DND-41 (cell line): ENCODE measurements at regions not wholly inside any gene's neighbourhood (a gene's known extent, or its start where the extent isn't known, plus 50 kb on each side); places are given as distances from the start of the nearest gene placed in this dataset.
"Not testable (repeated sequence)": the region's sequence is repeated elsewhere in the genome, so short reads cannot be mapped to it uniquely, and the experiment has no call there.

Experiments used
- EZH2 ChIP-seq: IDR thresholded peaks from 3 replicates; pipeline ENCODE4 v1.6.1; 2012; ENCODE audit warnings: borderline replicate concordance, low read depth, mild to moderate bottlenecking, moderate library complexity, low read length, inconsistent platforms; ENCODE audit not compliant: severe bottlenecking
- TF ChIP-seq, protein P1 (sequence below): IDR thresholded peaks from 2 replicates; pipeline ENCODE4 v1.5.1; 2012; ENCODE audit warnings: borderline replicate concordance, low read length, moderate library complexity, mild to moderate bottlenecking; ENCODE audit not compliant: poor library complexity, severe bottlenecking; ENCODE audit errors: extremely low read depth

DNA sequence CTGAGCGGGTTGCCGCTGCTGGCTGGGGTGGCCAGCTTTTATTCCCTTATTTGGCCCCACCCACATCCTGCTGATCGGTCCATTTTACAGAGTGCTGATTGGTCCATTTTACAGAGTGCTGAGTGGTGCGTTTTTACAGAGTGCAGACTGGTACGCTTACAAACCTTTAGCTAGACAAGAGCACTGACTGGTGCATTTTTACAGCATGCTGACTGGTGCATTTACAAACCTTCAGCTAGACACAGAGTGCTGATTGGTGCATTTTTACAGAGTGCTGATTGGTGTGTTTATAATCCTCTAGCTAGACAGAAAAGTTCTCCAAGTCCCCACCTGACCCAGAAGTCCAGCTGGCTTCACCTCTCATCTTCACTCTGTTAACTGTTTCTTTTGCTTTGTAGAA is 1217.6 kb upstream of the TMEFF2 start:
- TF ChIP-seq EZH2: not testable (repeated sequence)
- TF ChIP-seq, protein P1, sequence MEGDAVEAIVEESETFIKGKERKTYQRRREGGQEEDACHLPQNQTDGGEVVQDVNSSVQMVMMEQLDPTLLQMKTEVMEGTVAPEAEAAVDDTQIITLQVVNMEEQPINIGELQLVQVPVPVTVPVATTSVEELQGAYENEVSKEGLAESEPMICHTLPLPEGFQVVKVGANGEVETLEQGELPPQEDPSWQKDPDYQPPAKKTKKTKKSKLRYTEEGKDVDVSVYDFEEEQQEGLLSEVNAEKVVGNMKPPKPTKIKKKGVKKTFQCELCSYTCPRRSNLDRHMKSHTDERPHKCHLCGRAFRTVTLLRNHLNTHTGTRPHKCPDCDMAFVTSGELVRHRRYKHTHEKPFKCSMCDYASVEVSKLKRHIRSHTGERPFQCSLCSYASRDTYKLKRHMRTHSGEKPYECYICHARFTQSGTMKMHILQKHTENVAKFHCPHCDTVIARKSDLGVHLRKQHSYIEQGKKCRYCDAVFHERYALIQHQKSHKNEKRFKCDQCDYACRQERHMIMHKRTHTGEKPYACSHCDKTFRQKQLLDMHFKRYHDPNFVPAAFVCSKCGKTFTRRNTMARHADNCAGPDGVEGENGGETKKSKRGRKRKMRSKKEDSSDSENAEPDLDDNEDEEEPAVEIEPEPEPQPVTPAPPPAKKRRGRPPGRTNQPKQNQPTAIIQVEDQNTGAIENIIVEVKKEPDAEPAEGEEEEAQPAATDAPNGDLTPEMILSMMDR: not testable (repeated sequence)
